GM18502 (cell line): ENCODE measurements at regions not wholly inside any gene's neighbourhood (a gene's known extent, or its start where the extent isn't known, plus 50 kb on each side); places are given as distances from the start of the nearest gene placed in this dataset.

Experiments
- ATAC-seq: cut with Tn5 transposase; IDR thresholded peaks from one replicate; pipeline ENCODE4 v1.9.1; 2021; ENCODE audit warnings: mild to moderate bottlenecking; ENCODE audit not compliant: unreplicated experiment, poor library complexity

- no peak for ATAC-seq
Observed at GRCh38 chr6:163850874-163851273, 436.4 kb downstream of the QKI start.

- ATAC-seq: no peak
Observed at GRCh38 chr6:163844761-163845160, 430.2 kb downstream of the QKI start.

GRCh38 chr6:163844357-163844756 lies 429.8 kb downstream of the QKI start:
- ATAC-seq: no peak

GRCh38 chr6:163843218-163843617 lies 428.7 kb downstream of the QKI start:
- no peak for ATAC-seq

GRCh38 chr6:163842467-163842866 lies 427.9 kb downstream of the QKI start:
- peak; percentile 44 for ATAC-seq

GRCh38 chr6:163841733-163842132 lies 427.2 kb downstream of the QKI start:
- ATAC-seq: no peak

- ATAC-seq: no peak
Observed at GRCh38 chr6:163841326-163841725, 426.8 kb downstream of the QKI start.

GRCh38 chr6:163840880-163841279 lies 426.4 kb downstream of the QKI start:
- no peak for ATAC-seq

GRCh38 chr6:163839296-163839695 lies 424.8 kb downstream of the QKI start:
- no peak for ATAC-seq

- no peak for ATAC-seq
Observed at GRCh38 chr6:163837691-163838431, 423.3 kb downstream of the QKI start.

GRCh38 chr6:163836876-163837690 lies 422.6 kb downstream of the QKI start:
- ATAC-seq: no peak

GRCh38 chr6:163835439-163836171 lies 421.1 kb downstream of the QKI start:
- ATAC-seq: no peak

- no peak for ATAC-seq
Observed at GRCh38 chr6:163834226-163834970, 419.9 kb downstream of the QKI start.

GRCh38 chr6:163831736-163832135 lies 417.2 kb downstream of the QKI start:
- ATAC-seq: no peak

GRCh38 chr6:163830641-163831040 lies 416.1 kb downstream of the QKI start:
- no peak for ATAC-seq

- ATAC-seq: no peak
Observed at GRCh38 chr6:163828038-163828795, 413.7 kb downstream of the QKI start.

GRCh38 chr6:163827143-163827542 lies 412.6 kb downstream of the QKI start:
- ATAC-seq: no peak

GRCh38 chr6:163826629-163827028 lies 412.1 kb downstream of the QKI start:
- no peak for ATAC-seq

- no peak for ATAC-seq
Observed at GRCh38 chr6:163825033-163825432, 410.5 kb downstream of the QKI start.

- no peak for ATAC-seq
Observed at GRCh38 chr6:163823577-163823976, 409.1 kb downstream of the QKI start.
